ENCODE measurements at regions not wholly inside any gene's neighbourhood (a gene's known extent, or its start where the extent isn't known, plus 50 kb on each side); places are given as distances from the start of the nearest gene placed in this dataset.

DNA sequence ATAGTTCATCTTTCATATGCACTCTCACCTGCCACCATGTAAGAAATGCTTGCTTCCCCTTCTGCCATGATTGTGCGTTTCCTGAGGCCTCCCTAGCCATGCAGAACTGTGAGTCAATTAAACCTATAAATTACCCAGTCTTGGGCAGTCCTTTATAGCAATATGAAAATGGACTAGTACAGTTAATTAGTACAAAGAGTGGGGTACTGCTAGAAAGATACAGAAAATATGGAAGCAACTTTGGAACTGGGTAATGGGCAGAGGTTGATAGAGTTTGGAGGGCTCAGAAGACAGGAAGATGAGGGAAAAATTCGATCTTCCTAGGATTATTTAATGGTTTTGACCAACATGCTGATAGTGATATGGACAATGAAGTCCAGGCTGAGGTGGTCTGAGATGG is 246.9 kb downstream of the CGGBP1 start:
- Histone ChIP-seq H3K4me3 (ENCODE audit: insufficient read length, low read depth) (no peak overlapping the region), H3K9ac (ENCODE audit: insufficient read length, low read depth) (no peak overlapping the region), H3K9me3 (ENCODE audit: insufficient read depth, low read length) (no peaks in the 10 kb centered on the region), H3K36me3 (ENCODE audit: insufficient read depth, insufficient read length, low read length) (no peaks in the 10 kb centered on the region), H3K27me3 (ENCODE audit: insufficient read depth, insufficient read length) (no peaks in the 10 kb centered on the region), H3K4me1 (ENCODE audit: insufficient read depth, insufficient read length) (no peaks in the 10 kb centered on the region)
- TF ChIP-seq YY1 (IDR thresholded peaks at IDR 0.05; ENCODE audit: insufficient read depth, insufficient read length) (no peak), SUZ12 (IDR thresholded peaks at IDR 0.05; ENCODE audit: extremely low read depth, insufficient read depth, insufficient read length) (no peak)
- DNase-seq (ENCODE audit: low read depth, low spot score): no peak

DNA sequence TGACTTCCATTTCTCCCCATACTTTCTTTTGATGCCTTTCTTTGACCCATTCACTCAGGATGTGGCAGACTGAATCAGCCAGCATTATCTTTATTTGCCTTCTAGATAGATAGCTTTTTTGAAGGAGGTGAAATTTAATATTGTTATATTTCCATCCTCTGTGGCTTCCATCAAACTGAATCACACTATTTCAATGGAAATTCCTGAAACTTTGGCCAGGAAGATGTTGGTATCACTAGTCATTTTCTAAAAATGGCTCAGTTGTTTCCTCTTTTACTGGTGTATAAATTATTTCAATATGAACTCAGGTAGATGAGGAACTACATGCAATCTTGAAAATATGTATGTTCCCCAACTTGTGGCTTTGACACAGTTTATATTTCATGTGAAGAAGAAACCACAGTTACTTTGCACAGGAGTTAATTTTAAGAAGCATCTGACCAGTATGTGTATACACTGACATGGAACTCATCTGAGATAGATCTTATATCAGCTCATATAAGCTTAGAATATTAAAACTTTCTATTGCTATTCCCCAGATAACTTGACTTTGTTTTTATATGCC is 248.3 kb downstream of the CGGBP1 start:
- no peak overlapping the region for H3K4me3 ChIP-seq (ENCODE audit: insufficient read length, low read depth)
- no peaks in the 10 kb centered on the region for H3K36me3 ChIP-seq (ENCODE audit: insufficient read depth, insufficient read length, low read length)
- no peaks in the 10 kb centered on the region for H3K27me3 ChIP-seq (ENCODE audit: insufficient read depth, insufficient read length)
- DNase-seq (ENCODE audit: low read depth, low spot score): no peak
- no peaks in the 10 kb centered on the region for H3K4me1 ChIP-seq (ENCODE audit: insufficient read depth, insufficient read length)
- TF ChIP-seq YY1 (IDR thresholded peaks at IDR 0.05; ENCODE audit: insufficient read depth, insufficient read length) (no peak), ZNF274 (IDR thresholded peaks at IDR 0.05; ENCODE audit: low read depth, low read length) (no peak), SUZ12 (IDR thresholded peaks at IDR 0.05; ENCODE audit: extremely low read depth, insufficient read depth, insufficient read length) (no peak)
- H3K9me3 ChIP-seq (ENCODE audit: insufficient read depth, low read length): no peaks in the 10 kb centered on the region
- no peak overlapping the region for H3K9ac ChIP-seq (ENCODE audit: insufficient read length, low read depth)

- Histone ChIP-seq H3K27me3 (ENCODE audit: insufficient read depth, insufficient read length) (no peaks in the 10 kb centered on the region), H3K9me3 (ENCODE audit: insufficient read depth, low read length) (no peaks in the 10 kb centered on the region), H3K4me3 (ENCODE audit: insufficient read length, low read depth) (no peak overlapping the region), H3K9ac (ENCODE audit: insufficient read length, low read depth) (no peak overlapping the region), H3K36me3 (ENCODE audit: insufficient read depth, insufficient read length, low read length) (no peaks in the 10 kb centered on the region), H3K4me1 (ENCODE audit: insufficient read depth, insufficient read length) (no peaks in the 10 kb centered on the region)
- no peak for TF ChIP-seq YY1 (IDR thresholded peaks at IDR 0.05; ENCODE audit: insufficient read depth, insufficient read length)
- no peak for TF ChIP-seq ZNF274 (IDR thresholded peaks at IDR 0.05; ENCODE audit: low read depth, low read length)
- no peak for TF ChIP-seq SUZ12 (IDR thresholded peaks at IDR 0.05; ENCODE audit: extremely low read depth, insufficient read depth, insufficient read length)
- DNase-seq (ENCODE audit: low read depth, low spot score): no peak
These were observed 253.1 kb downstream of the CGGBP1 start for GRCh38 chr3:87805670-87806069.

- H3K4me3 ChIP-seq (ENCODE audit: insufficient read length, low read depth): no peak overlapping the region
- no peak for DNase-seq (ENCODE audit: low read depth, low spot score)
- H3K9ac ChIP-seq (ENCODE audit: insufficient read length, low read depth): no peak overlapping the region
- TF ChIP-seq SUZ12 (IDR thresholded peaks at IDR 0.05; ENCODE audit: extremely low read depth, insufficient read depth, insufficient read length): no peak
- no peak for TF ChIP-seq YY1 (IDR thresholded peaks at IDR 0.05; ENCODE audit: insufficient read depth, insufficient read length)
- no peak for TF ChIP-seq ZNF274 (IDR thresholded peaks at IDR 0.05; ENCODE audit: low read depth, low read length)
- no peaks in the 10 kb centered on the region for H3K36me3 ChIP-seq (ENCODE audit: insufficient read depth, insufficient read length, low read length)
- H3K4me1 ChIP-seq (ENCODE audit: insufficient read depth, insufficient read length): no peaks in the 10 kb centered on the region
- H3K27me3 ChIP-seq (ENCODE audit: insufficient read depth, insufficient read length): no peaks in the 10 kb centered on the region
- no peaks in the 10 kb centered on the region for H3K9me3 ChIP-seq (ENCODE audit: insufficient read depth, low read length)
These were observed 257.4 kb downstream of the CGGBP1 start for GRCh38 chr3:87801409-87801808.

GRCh38 chr3:87800516-87800915 is 258.3 kb downstream of the CGGBP1 start:
- TF ChIP-seq SUZ12 (IDR thresholded peaks at IDR 0.05; ENCODE audit: extremely low read depth, insufficient read depth, insufficient read length) (no peak), YY1 (IDR thresholded peaks at IDR 0.05; ENCODE audit: insufficient read depth, insufficient read length) (no peak), ZNF274 (IDR thresholded peaks at IDR 0.05; ENCODE audit: low read depth, low read length) (no peak)
- Histone ChIP-seq H3K4me1 (ENCODE audit: insufficient read depth, insufficient read length) (no peaks in the 10 kb centered on the region), H3K9me3 (ENCODE audit: insufficient read depth, low read length) (no peaks in the 10 kb centered on the region), H3K4me3 (ENCODE audit: insufficient read length, low read depth) (no peak overlapping the region), H3K9ac (ENCODE audit: insufficient read length, low read depth) (no peak overlapping the region), H3K36me3 (ENCODE audit: insufficient read depth, insufficient read length, low read length) (no peaks in the 10 kb centered on the region), H3K27me3 (ENCODE audit: insufficient read depth, insufficient read length) (peaks cover under 1% of the 10 kb centered on the region)
- DNase-seq (ENCODE audit: low read depth, low spot score): no peak

DNA sequence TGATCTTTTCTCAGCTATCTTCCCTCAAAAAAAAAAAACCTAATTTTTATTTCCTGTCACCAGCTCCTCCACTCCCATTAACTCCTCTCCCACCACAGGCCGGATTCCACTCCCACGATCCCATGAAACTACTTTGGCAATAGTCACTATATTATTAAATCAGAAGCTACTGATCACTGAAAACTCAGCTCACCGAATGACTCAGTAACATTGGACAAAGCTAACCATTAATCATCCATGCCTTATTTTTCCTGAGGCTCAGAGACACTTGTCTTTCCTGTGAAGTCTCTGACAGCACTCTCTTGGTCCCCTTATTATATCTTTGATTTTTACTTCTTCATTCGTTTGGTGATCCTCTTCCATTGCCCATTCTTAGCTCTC is 260.2 kb downstream of the CGGBP1 start:
- no peak for DNase-seq (ENCODE audit: low read depth, low spot score)
- Histone ChIP-seq H3K4me3 (ENCODE audit: insufficient read length, low read depth) (no peak overlapping the region), H3K9me3 (ENCODE audit: insufficient read depth, low read length) (no peaks in the 10 kb centered on the region), H3K27me3 (ENCODE audit: insufficient read depth, insufficient read length) (peaks cover 11% of the 10 kb centered on the region), H3K36me3 (ENCODE audit: insufficient read depth, insufficient read length, low read length) (no peaks in the 10 kb centered on the region), H3K4me1 (ENCODE audit: insufficient read depth, insufficient read length) (no peaks in the 10 kb centered on the region), H3K9ac (ENCODE audit: insufficient read length, low read depth) (no peak overlapping the region)
- no peak for TF ChIP-seq SUZ12 (IDR thresholded peaks at IDR 0.05; ENCODE audit: extremely low read depth, insufficient read depth, insufficient read length)
- TF ChIP-seq YY1 (IDR thresholded peaks at IDR 0.05; ENCODE audit: insufficient read depth, insufficient read length): no peak
- TF ChIP-seq ZNF274 (IDR thresholded peaks at IDR 0.05; ENCODE audit: low read depth, low read length): no peak

DNA sequence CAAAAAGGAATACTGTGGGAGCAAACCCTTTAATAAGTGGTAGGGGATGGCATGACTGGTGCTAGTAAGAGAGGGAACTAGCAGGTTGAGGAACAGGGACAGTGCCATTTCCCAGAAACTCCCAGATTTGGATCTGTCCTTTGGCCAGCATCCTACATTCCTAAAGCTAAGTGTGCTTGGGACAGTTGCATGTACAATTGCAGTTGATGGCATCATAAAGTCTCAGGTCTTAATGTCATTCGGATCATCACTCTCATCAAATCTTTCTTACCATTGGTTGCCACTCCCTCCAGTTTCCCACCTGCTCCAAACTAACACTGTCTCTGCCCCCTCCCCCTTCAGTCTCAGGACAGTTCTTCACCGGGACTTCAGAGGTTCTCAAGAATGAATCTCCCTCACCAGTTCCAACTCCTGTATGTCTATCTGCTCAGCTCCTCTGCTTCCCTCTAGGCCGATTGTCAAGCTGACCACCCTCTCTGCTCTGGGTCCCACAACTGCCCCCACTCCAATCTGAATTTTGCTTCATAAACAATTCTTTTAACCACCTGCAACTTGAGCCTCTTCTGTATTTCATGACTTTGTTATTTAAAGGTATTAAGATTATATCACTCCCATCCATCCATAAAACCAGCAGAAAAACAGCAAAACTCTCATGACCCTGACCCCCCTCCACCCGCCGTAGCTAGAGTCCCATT is 260.8 kb downstream of the CGGBP1 start:
- H3K27me3 ChIP-seq (ENCODE audit: insufficient read depth, insufficient read length): peaks cover 16% of the 10 kb centered on the region
- H3K9me3 ChIP-seq (ENCODE audit: insufficient read depth, low read length): no peaks in the 10 kb centered on the region
- no peaks in the 10 kb centered on the region for H3K4me1 ChIP-seq (ENCODE audit: insufficient read depth, insufficient read length)
- no peak overlapping the region for H3K9ac ChIP-seq (ENCODE audit: insufficient read length, low read depth)
- no peak overlapping the region for H3K4me3 ChIP-seq (ENCODE audit: insufficient read length, low read depth)
- TF ChIP-seq YY1 (IDR thresholded peaks at IDR 0.05; ENCODE audit: insufficient read depth, insufficient read length): no peak
- TF ChIP-seq ZNF274 (IDR thresholded peaks at IDR 0.05; ENCODE audit: low read depth, low read length): no peak
- TF ChIP-seq SUZ12 (IDR thresholded peaks at IDR 0.05; ENCODE audit: extremely low read depth, insufficient read depth, insufficient read length): no peak
- DNase-seq (ENCODE audit: low read depth, low spot score): no peak
- no peaks in the 10 kb centered on the region for H3K36me3 ChIP-seq (ENCODE audit: insufficient read depth, insufficient read length, low read length)

Measured in NT2/D1 (cell line).